Sigmoid colon (tissue), 6 donors: ENCODE measurements at regions not wholly inside any gene's neighbourhood (a gene's known extent, or its start where the extent isn't known, plus 50 kb on each side); places are given as distances from the start of the nearest gene placed in this dataset.
A peak's percentile ranks its signal among the peaks of the same experiment; 100 is the strongest.

Experiments used
- DNase-seq: peaks from one replicate; pipeline ENCODE4 v3.0.0-alpha.2; 2019
- H3K27ac ChIP-seq, 4 donors: fragments of 200-600 bp; sonication (generic); one replicate each; pipeline ENCODE4 v1.5.1; 2016 to 2019; ENCODE audit warnings: mild to moderate bottlenecking in 1 of 4
- H3K27me3 ChIP-seq, 3 donors: fragments of 200-600 bp; sonication (generic); one replicate each; pipeline ENCODE4 v1.5.1; 2019; ENCODE audit warnings: mild to moderate bottlenecking in 1 of 3
- H3K36me3 ChIP-seq, 4 donors: fragments of 200-600 bp; sonication (generic); one replicate each; pipeline ENCODE4 v1.5.1; 2016 to 2019
- H3K4me1 ChIP-seq, 4 donors: fragments of 200-600 bp; sonication (generic); one replicate each; pipeline ENCODE4 v1.5.1; 2017 to 2019
- H3K4me3 ChIP-seq, 4 donors: fragments of 200-600 bp; sonication (generic); one replicate each; pipeline ENCODE4 v1.5.1; 2017 to 2019; ENCODE audit warnings: mild to moderate bottlenecking in 2 of 4, moderate library complexity in 1 of 4
- H3K9me3 ChIP-seq, 4 donors: fragments of 200-600 bp in 3 of 4; sonication (generic) in 3 of 4; one replicate each; pipeline versions ENCODE4 v1.5.1 to v1.6.1; 2013 to 2019
- EP300 ChIP-seq, 4 donors: sonication (generic); formaldehyde crosslinking; IDR thresholded peaks; one replicate each; pipeline ENCODE4 v1.6.1; 2017; ENCODE audit warnings: antibody characterized with exemption in 4 of 4
- POLR2A ChIP-seq, 2 donors: fragments of 450-650 bp; IDR thresholded peaks; one replicate each; pipeline ENCODE4 v1.6.1; 2016; ENCODE audit warnings: antibody characterized with exemption in 2 of 2, mild to moderate bottlenecking in 2 of 2, moderate library complexity in 2 of 2
- POLR2AphosphoS5 ChIP-seq, 4 donors: sonication (generic); formaldehyde crosslinking; IDR thresholded peaks; one replicate each; pipeline ENCODE4 v1.6.1; 2017; ENCODE audit warnings: antibody characterized with exemption in 4 of 4
- WGBS, 2 donors: extraction: QIAGEN DNeasy Blood & Tissue Kit; methylation state at CpG; one replicate each; pipeline ENCODE4 v1.1.7; 2013; 5-methylcytosine and 5-hydroxymethylcytosine counted together
- intact Hi-C: fragments of 100-400 bp; cut with DNase I; formaldehyde crosslinking; loops from one replicate; pipeline ENCODE4 v1.15.1; 2023
- TF ChIP-seq, protein P1 (sequence below), 4 experiments: fragments of 450-650 bp in 3 of 4; fragments of 200-600 bp in 1 of 4; IDR thresholded peaks; one replicate each; pipeline ENCODE4 v1.5.1; 2016 to 2019; ENCODE audit warnings: antibody characterized with exemption in 4 of 4, mild to moderate bottlenecking in 3 of 4, moderate library complexity in 2 of 4
- donor health status: healthy with polysubstance abuse.
- donor health status: healthy.

- 17 to 43% methylated on average over 6 of the region's 6 CpGs for WGBS, 2 donors
- Histone ChIP-seq H3K9me3 (no peaks in the 10 kb centered on the region), H3K4me3 (no peak overlapping the region), H3K27ac (no peak overlapping the region), H3K27me3 (no peaks in the 10 kb centered on the region), H3K36me3 (no peaks in the 10 kb centered on the region), H3K4me1 (no peaks in the 10 kb centered on the region)
- no peak for DNase-seq
- no peak for TF ChIP-seq EP300 (IDR thresholded peaks at IDR 0.05)
- no peak for TF ChIP-seq POLR2AphosphoS5 (IDR thresholded peaks at IDR 0.05)
- intact Hi-C loops = loop anchor here (5.0 kb wide), 1 partner anchor 728 kb away; no protein-coding TSS in a partner anchor
Measured at GRCh38 chr20:20843982-20844381, 131.5 kb upstream of the RALGAPA2 start.

- no peak for DNase-seq
- no peak for TF ChIP-seq POLR2AphosphoS5 (IDR thresholded peaks at IDR 0.05)
- TF ChIP-seq, protein P1, sequence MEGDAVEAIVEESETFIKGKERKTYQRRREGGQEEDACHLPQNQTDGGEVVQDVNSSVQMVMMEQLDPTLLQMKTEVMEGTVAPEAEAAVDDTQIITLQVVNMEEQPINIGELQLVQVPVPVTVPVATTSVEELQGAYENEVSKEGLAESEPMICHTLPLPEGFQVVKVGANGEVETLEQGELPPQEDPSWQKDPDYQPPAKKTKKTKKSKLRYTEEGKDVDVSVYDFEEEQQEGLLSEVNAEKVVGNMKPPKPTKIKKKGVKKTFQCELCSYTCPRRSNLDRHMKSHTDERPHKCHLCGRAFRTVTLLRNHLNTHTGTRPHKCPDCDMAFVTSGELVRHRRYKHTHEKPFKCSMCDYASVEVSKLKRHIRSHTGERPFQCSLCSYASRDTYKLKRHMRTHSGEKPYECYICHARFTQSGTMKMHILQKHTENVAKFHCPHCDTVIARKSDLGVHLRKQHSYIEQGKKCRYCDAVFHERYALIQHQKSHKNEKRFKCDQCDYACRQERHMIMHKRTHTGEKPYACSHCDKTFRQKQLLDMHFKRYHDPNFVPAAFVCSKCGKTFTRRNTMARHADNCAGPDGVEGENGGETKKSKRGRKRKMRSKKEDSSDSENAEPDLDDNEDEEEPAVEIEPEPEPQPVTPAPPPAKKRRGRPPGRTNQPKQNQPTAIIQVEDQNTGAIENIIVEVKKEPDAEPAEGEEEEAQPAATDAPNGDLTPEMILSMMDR (IDR thresholded peaks at IDR 0.05) = no peak
- TF ChIP-seq POLR2A (IDR thresholded peaks at IDR 0.05) = no peak
- Histone ChIP-seq H3K36me3 (no peaks in the 10 kb centered on the region), H3K9me3 (no peaks in the 10 kb centered on the region), H3K27me3 (peaks cover 0 to 20% (median 11%) of the 10 kb centered on the region in 3 donors), H3K4me1 (peaks cover 0 to 5% (median 0%) of the 10 kb centered on the region in 4 donors), H3K4me3 (no peak overlapping the region), H3K27ac (no peak overlapping the region)
- intact Hi-C loops = loop anchor here (5.0 kb wide), 1 partner anchor 733 kb away; no protein-coding TSS in a partner anchor
Measured at GRCh38 chr20:20839771-20840170, 127.3 kb upstream of the RALGAPA2 start.

GRCh38 chr20:20837574-20838021 is 125.2 kb upstream of the RALGAPA2 start:
- intact Hi-C loops = loop anchor here (2.0 kb wide), 1 partner anchor 667 kb away; no protein-coding TSS in a partner anchor
- Histone ChIP-seq H3K4me1 (peaks cover 0 to 5% (median 0%) of the 10 kb centered on the region in 4 donors), H3K27me3 (peaks cover 0 to 20% (median 11%) of the 10 kb centered on the region in 3 donors), H3K36me3 (no peaks in the 10 kb centered on the region), H3K27ac (no peak overlapping the region), H3K9me3 (no peaks in the 10 kb centered on the region), H3K4me3 (peak overlapping the region in 1 of 4 donors; percentile 20)
- DNase-seq = no peak
- TF ChIP-seq, protein P1 (IDR thresholded peaks at IDR 0.05) = peak; percentile 5 to 59 (median 46)
- TF ChIP-seq EP300 (IDR thresholded peaks at IDR 0.05) (no peak), POLR2AphosphoS5 (IDR thresholded peaks at IDR 0.05) (no peak), POLR2A (IDR thresholded peaks at IDR 0.05) (no peak)
- 28 to 29% methylated on average over 19 of the region's 19 CpGs for WGBS, 2 donors

DNA sequence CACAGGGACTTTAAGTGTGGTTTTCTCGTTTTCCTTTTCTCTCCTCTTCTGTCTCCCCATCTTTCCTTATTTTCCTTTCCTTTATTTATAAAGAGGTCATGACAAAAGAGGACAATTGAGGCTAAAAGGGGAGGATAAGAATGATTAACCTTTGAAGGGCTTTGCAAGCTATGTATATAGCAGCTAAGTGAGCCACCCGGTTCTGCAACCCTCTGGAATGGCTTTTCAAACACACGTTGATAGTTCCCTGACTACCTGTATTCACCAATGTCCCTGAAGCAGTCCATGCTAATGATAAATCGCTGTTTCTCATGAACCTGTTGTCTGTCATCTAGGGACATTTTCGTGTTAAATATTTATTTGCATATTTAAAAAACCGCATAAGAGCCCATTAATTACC is 124.4 kb upstream of the RALGAPA2 start:
- Histone ChIP-seq H3K9me3 (no peaks in the 10 kb centered on the region), H3K4me3 (no peak overlapping the region), H3K4me1 (peaks cover 0 to 5% (median 0%) of the 10 kb centered on the region in 4 donors), H3K27ac (no peak overlapping the region), H3K27me3 (peaks cover 0 to 22% (median 11%) of the 10 kb centered on the region in 3 donors), H3K36me3 (no peaks in the 10 kb centered on the region)
- TF ChIP-seq EP300 (IDR thresholded peaks at IDR 0.05) = no peak
- TF ChIP-seq, protein P1 (IDR thresholded peaks at IDR 0.05) = no peak
- 44 to 59% methylated on average over 6 of the region's 6 CpGs for WGBS, 2 donors
- intact Hi-C loops = loop anchor here (2.0 kb wide), 1 partner anchor 668 kb away; no protein-coding TSS in a partner anchor
- DNase-seq = no peak

GRCh38 chr20:20835897-20836296 is 123.5 kb upstream of the RALGAPA2 start:
- 47 to 63% methylated on average over 7 of the region's 7 CpGs for WGBS, 2 donors
- peaks cover 0 to 26% (median 11%) of the 10 kb centered on the region in 3 donors for H3K27me3 ChIP-seq
- intact Hi-C loops = loop anchor here (2.0 kb wide), 1 partner anchor 669 kb away; no protein-coding TSS in a partner anchor

More at GRCh38 chr20:20835897-20836296, 123.5 kb upstream of the RALGAPA2 start:
- H3K36me3 ChIP-seq = no peaks in the 10 kb centered on the region
- DNase-seq = no peak
- H3K4me1 ChIP-seq = peaks cover 0 to 5% (median 0%) of the 10 kb centered on the region in 4 donors
- no peaks in the 10 kb centered on the region for H3K9me3 ChIP-seq
- H3K4me3 ChIP-seq = no peak overlapping the region
- TF ChIP-seq, protein P1 (IDR thresholded peaks at IDR 0.05) = no peak
- TF ChIP-seq POLR2AphosphoS5 (IDR thresholded peaks at IDR 0.05) = no peak
- no peak overlapping the region for H3K27ac ChIP-seq
